ENCODE measurements at regions not wholly inside any gene's neighbourhood (a gene's known extent, or its start where the extent isn't known, plus 50 kb on each side); places are given as distances from the start of the nearest gene placed in this dataset.
"Not testable (repeated sequence)": the region's sequence is repeated elsewhere in the genome, so short reads cannot be mapped to it uniquely, and the experiment has no call there.

DNA sequence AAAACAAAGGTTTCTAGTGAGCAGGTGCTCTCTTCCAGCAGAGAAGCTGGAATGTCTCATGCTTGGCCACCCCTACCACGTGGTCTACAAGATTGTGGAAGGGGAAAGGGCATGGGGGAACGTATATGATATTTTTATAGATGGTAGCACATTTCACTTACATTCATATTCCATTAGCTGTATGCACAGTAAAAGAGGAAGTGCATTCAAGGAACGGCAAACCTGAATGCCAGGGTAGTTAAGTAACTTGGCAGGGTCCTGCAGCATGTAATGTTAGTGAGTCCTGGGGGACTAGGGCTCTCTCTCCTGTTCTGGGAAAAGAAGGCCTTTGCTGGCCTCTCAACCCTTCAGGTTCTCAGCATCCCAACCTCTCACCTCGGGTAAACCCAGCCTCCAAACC is 319.5 kb upstream of the NBPF12 start:
- not testable (repeated sequence) for H2BK5ac ChIP-seq (ENCODE audit: low read length); H4K8ac ChIP-seq (ENCODE audit: low read depth, low read length); H3K4me3 ChIP-seq (ENCODE audit: low read length in 2 of 2); H3K14ac ChIP-seq (ENCODE audit: low read length); H2AFZ ChIP-seq (ENCODE audit: low read length); H3K27ac ChIP-seq (replicated peaks; ENCODE audit: low read length); H3K4me2 ChIP-seq (ENCODE audit: insufficient read depth, low read length, poor library complexity, severe bottlenecking); DNase-seq (ENCODE audit: low spot score); H3K4ac ChIP-seq (ENCODE audit: low read length); H3K36me3 ChIP-seq (replicated peaks in 1 of 2; ENCODE audit: control insufficient read depth in 2 of 2, insufficient read depth in 2 of 2, low read length in 2 of 2); H3K4me1 ChIP-seq (ENCODE audit: control insufficient read depth in 2 of 2, insufficient read depth in 1 of 2, low read depth in 1 of 2, low read length in 2 of 2); H3K9me3 ChIP-seq (replicated peaks in 1 of 2; ENCODE audit: control insufficient read depth in 2 of 2, insufficient read depth in 1 of 2, low read depth in 1 of 2, low read length in 2 of 2); H2BK120ac ChIP-seq (ENCODE audit: low read depth, low read length); H3K23ac ChIP-seq (ENCODE audit: low read depth, low read length, poor library complexity); H3K18ac ChIP-seq (ENCODE audit: low read length); H2BK15ac ChIP-seq (ENCODE audit: low read length); H3K9ac ChIP-seq (ENCODE audit: low read depth, low read length, poor library complexity); H4K91ac ChIP-seq (ENCODE audit: low read depth, low read length, poor library complexity); H3K79me1 ChIP-seq (ENCODE audit: low read depth, low read length); H3K27me3 ChIP-seq (ENCODE audit: control insufficient read depth in 3 of 3, insufficient read depth in 3 of 3, low read depth in 1 of 3, low read length in 3 of 3); H2BK12ac ChIP-seq (ENCODE audit: low read length); H2AK5ac ChIP-seq (ENCODE audit: low read depth, low read length)
- no CpG with 5 or more reads among the region's 4 CpGs for WGBS, 2 donors (ENCODE audit: extremely low coverage in 2 of 2, insufficient read length in 2 of 2, insufficient replicate concordance in 1 of 2)

DNA sequence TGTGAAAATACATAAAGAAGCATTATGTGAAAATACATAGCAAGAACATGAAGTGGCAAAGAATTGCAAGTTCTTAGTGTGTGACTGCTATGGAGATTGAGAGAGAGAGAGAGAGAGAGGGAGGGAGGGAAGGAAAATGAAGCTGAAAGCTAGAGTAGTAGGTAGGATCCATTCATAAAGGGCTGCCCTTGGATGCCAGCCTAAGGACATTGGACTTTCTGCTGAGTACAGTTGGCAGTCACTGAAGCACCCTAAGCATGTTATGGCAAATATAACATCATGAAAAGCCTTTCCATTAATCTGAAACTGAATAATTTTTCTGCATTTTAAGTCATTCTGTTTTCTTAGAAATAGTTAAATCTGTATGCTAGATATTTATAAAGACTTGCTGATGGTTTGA is 333.4 kb upstream of the NBPF12 start:
- not testable (repeated sequence) for H3K9ac ChIP-seq (ENCODE audit: low read depth, low read length, poor library complexity); H4K91ac ChIP-seq (ENCODE audit: low read depth, low read length, poor library complexity); H3K4me1 ChIP-seq (ENCODE audit: control insufficient read depth in 2 of 2, insufficient read depth in 1 of 2, low read depth in 1 of 2, low read length in 2 of 2); H3K18ac ChIP-seq (ENCODE audit: low read length); H3K27me3 ChIP-seq (ENCODE audit: control insufficient read depth in 3 of 3, insufficient read depth in 3 of 3, low read depth in 1 of 3, low read length in 3 of 3); H2BK15ac ChIP-seq (ENCODE audit: low read length); H3K4ac ChIP-seq (ENCODE audit: low read length); H2BK120ac ChIP-seq (ENCODE audit: low read depth, low read length); H3K79me1 ChIP-seq (ENCODE audit: low read depth, low read length); H3K4me2 ChIP-seq (ENCODE audit: insufficient read depth, low read length, poor library complexity, severe bottlenecking); H3K27ac ChIP-seq (replicated peaks; ENCODE audit: low read length); DNase-seq (ENCODE audit: low spot score); H4K8ac ChIP-seq (ENCODE audit: low read depth, low read length); H2AFZ ChIP-seq (ENCODE audit: low read length); H3K4me3 ChIP-seq (ENCODE audit: low read length in 2 of 2); H3K36me3 ChIP-seq (replicated peaks in 1 of 2; ENCODE audit: control insufficient read depth in 2 of 2, insufficient read depth in 2 of 2, low read length in 2 of 2); H3K9me3 ChIP-seq (replicated peaks in 1 of 2; ENCODE audit: control insufficient read depth in 2 of 2, insufficient read depth in 1 of 2, low read depth in 1 of 2, low read length in 2 of 2); H2BK5ac ChIP-seq (ENCODE audit: low read length); H2AK5ac ChIP-seq (ENCODE audit: low read depth, low read length); H2BK12ac ChIP-seq (ENCODE audit: low read length); H3K14ac ChIP-seq (ENCODE audit: low read length); H3K23ac ChIP-seq (ENCODE audit: low read depth, low read length, poor library complexity)

DNA sequence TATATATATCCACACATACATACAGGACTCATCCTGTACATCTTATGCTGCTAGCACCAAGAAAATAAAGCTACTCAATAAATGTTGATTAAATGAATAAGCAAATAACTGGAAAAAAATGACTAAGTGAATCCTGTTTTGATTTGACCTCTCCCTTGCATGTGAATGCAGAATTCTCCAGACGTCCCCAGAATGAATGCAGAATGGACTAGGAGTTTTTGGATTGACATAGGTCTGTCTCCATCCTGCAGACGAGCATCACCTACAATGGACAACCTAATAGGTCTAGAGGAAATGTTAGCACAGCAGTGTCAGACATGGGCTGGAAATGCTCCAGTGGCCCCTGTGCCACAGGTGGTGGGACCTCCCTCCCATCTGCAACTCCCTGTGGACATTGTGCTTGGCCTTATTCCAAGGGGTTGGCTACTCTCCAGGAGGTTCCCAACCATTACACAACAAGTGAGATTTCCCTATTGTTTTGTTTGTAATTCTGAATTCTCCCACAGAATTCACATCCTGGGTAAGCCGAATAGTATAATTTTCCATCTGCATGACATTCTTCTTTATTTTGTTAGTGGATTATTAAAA is 337.3 kb upstream of the NBPF12 start:
- H4K91ac ChIP-seq (ENCODE audit: low read depth, low read length, poor library complexity); H3K14ac ChIP-seq (ENCODE audit: low read length); H3K36me3 ChIP-seq (replicated peaks in 1 of 2; ENCODE audit: control insufficient read depth in 2 of 2, insufficient read depth in 2 of 2, low read length in 2 of 2); H3K4me3 ChIP-seq (ENCODE audit: low read length in 2 of 2); H3K4ac ChIP-seq (ENCODE audit: low read length); H3K9ac ChIP-seq (ENCODE audit: low read depth, low read length, poor library complexity); H2BK120ac ChIP-seq (ENCODE audit: low read depth, low read length); H2AFZ ChIP-seq (ENCODE audit: low read length); H2BK15ac ChIP-seq (ENCODE audit: low read length); H3K23ac ChIP-seq (ENCODE audit: low read depth, low read length, poor library complexity); H3K27ac ChIP-seq (replicated peaks; ENCODE audit: low read length); H2BK5ac ChIP-seq (ENCODE audit: low read length); DNase-seq (ENCODE audit: low spot score); H2BK12ac ChIP-seq (ENCODE audit: low read length); H3K9me3 ChIP-seq (replicated peaks in 1 of 2; ENCODE audit: control insufficient read depth in 2 of 2, insufficient read depth in 1 of 2, low read depth in 1 of 2, low read length in 2 of 2); H3K79me1 ChIP-seq (ENCODE audit: low read depth, low read length); H3K27me3 ChIP-seq (ENCODE audit: control insufficient read depth in 3 of 3, insufficient read depth in 3 of 3, low read depth in 1 of 3, low read length in 3 of 3); H3K18ac ChIP-seq (ENCODE audit: low read length); H2AK5ac ChIP-seq (ENCODE audit: low read depth, low read length); H3K4me1 ChIP-seq (ENCODE audit: control insufficient read depth in 2 of 2, insufficient read depth in 1 of 2, low read depth in 1 of 2, low read length in 2 of 2); H4K8ac ChIP-seq (ENCODE audit: low read depth, low read length); H3K4me2 ChIP-seq (ENCODE audit: insufficient read depth, low read length, poor library complexity, severe bottlenecking): not testable (repeated sequence)
- no CpG with 5 or more reads among the region's 3 CpGs for WGBS, 2 donors (ENCODE audit: extremely low coverage in 2 of 2, insufficient read length in 2 of 2, insufficient replicate concordance in 1 of 2)

DNA sequence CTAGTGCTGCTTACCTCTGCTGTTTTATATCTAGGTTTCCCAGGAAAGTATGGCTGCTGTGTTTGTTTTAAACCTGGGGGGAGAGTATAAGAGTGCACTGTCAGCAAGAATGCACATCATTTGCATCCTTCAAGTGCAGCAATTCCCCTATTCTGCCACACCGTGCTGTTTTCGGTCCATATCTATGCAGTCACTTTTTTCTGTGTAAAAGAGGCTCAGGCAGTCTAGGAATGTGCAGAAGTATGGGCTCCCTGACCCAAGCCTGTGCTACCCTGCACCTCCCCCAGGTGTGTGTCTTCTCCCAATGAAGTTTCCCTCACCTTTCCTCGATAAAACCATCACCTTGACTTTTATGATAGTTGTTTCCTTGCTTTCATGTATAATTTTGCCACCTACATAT is 338.2 kb upstream of the NBPF12 start:
- not testable (repeated sequence) for H2BK15ac ChIP-seq (ENCODE audit: low read length); H3K4me2 ChIP-seq (ENCODE audit: insufficient read depth, low read length, poor library complexity, severe bottlenecking); H3K18ac ChIP-seq (ENCODE audit: low read length); H3K4me1 ChIP-seq (ENCODE audit: control insufficient read depth in 2 of 2, insufficient read depth in 1 of 2, low read depth in 1 of 2, low read length in 2 of 2); H2AK5ac ChIP-seq (ENCODE audit: low read depth, low read length); H3K23ac ChIP-seq (ENCODE audit: low read depth, low read length, poor library complexity); H3K27me3 ChIP-seq (ENCODE audit: control insufficient read depth in 3 of 3, insufficient read depth in 3 of 3, low read depth in 1 of 3, low read length in 3 of 3); DNase-seq (ENCODE audit: low spot score); H2BK12ac ChIP-seq (ENCODE audit: low read length); H3K9ac ChIP-seq (ENCODE audit: low read depth, low read length, poor library complexity); H3K4ac ChIP-seq (ENCODE audit: low read length); H3K4me3 ChIP-seq (ENCODE audit: low read length in 2 of 2); H4K8ac ChIP-seq (ENCODE audit: low read depth, low read length); H2BK120ac ChIP-seq (ENCODE audit: low read depth, low read length); H2BK5ac ChIP-seq (ENCODE audit: low read length); H3K9me3 ChIP-seq (replicated peaks in 1 of 2; ENCODE audit: control insufficient read depth in 2 of 2, insufficient read depth in 1 of 2, low read depth in 1 of 2, low read length in 2 of 2); H3K79me1 ChIP-seq (ENCODE audit: low read depth, low read length); H3K27ac ChIP-seq (replicated peaks; ENCODE audit: low read length); H3K14ac ChIP-seq (ENCODE audit: low read length); H3K36me3 ChIP-seq (replicated peaks in 1 of 2; ENCODE audit: control insufficient read depth in 2 of 2, insufficient read depth in 2 of 2, low read length in 2 of 2); H2AFZ ChIP-seq (ENCODE audit: low read length); H4K91ac ChIP-seq (ENCODE audit: low read depth, low read length, poor library complexity)
- no CpG with 5 or more reads among the region's 3 CpGs for WGBS, 2 donors (ENCODE audit: extremely low coverage in 2 of 2, insufficient read length in 2 of 2, insufficient replicate concordance in 1 of 2)
